ENCODE measurements at regions not wholly inside any gene's neighbourhood (a gene's known extent, or its start where the extent isn't known, plus 50 kb on each side); places are given as distances from the start of the nearest gene placed in this dataset.

- Histone ChIP-seq H3K4me1 (no peaks in the 10 kb centered on the region), H3K4me3 (no peak overlapping the region), H3K27me3 (ENCODE audit: low read depth) (no peaks in the 10 kb centered on the region), H3K36me3 (no peaks in the 10 kb centered on the region), H3K9me3 (replicated peaks) (no peaks in the 10 kb centered on the region), H3K27ac (replicated peaks) (no peak overlapping the region)
- intact Hi-C loops (cut with micrococcal nuclease): no loop called here
- DNase-seq: no peak
- no peak for TF ChIP-seq CTCF (IDR thresholded peaks at IDR 0.05; ENCODE audit: borderline replicate concordance)
Observed at GRCh38 chr9:117952581-117952980, 248.4 kb downstream of the TLR4 start.

GRCh38 chr9:117957267-117957666 is 253.1 kb downstream of the TLR4 start:
- Histone ChIP-seq H3K9me3 (replicated peaks) (no peaks in the 10 kb centered on the region), H3K27ac (replicated peaks) (no peak overlapping the region), H3K27me3 (ENCODE audit: low read depth) (no peaks in the 10 kb centered on the region), H3K4me1 (no peaks in the 10 kb centered on the region), H3K4me3 (no peak overlapping the region), H3K36me3 (no peaks in the 10 kb centered on the region)
- intact Hi-C loops (cut with micrococcal nuclease): no loop called here
- no peak for DNase-seq
- no peak for TF ChIP-seq CTCF (IDR thresholded peaks at IDR 0.05; ENCODE audit: borderline replicate concordance)

GRCh38 chr9:117958726-117959125 is 254.5 kb downstream of the TLR4 start:
- Histone ChIP-seq H3K4me3 (no peak overlapping the region), H3K4me1 (no peaks in the 10 kb centered on the region), H3K9me3 (replicated peaks) (no peaks in the 10 kb centered on the region), H3K27me3 (ENCODE audit: low read depth) (no peaks in the 10 kb centered on the region), H3K36me3 (no peaks in the 10 kb centered on the region), H3K27ac (replicated peaks) (no peak overlapping the region)
- TF ChIP-seq CTCF (IDR thresholded peaks at IDR 0.05; ENCODE audit: borderline replicate concordance): no peak
- no peak for DNase-seq
- intact Hi-C loops (cut with micrococcal nuclease): no loop called here

GRCh38 chr9:117963493-117964090 is 259.4 kb downstream of the TLR4 start:
- H3K9me3 ChIP-seq (replicated peaks): no peaks in the 10 kb centered on the region
- no peaks in the 10 kb centered on the region for H3K36me3 ChIP-seq
- no peak overlapping the region for H3K4me3 ChIP-seq
- H3K27ac ChIP-seq (replicated peaks): no peak overlapping the region
- no peak for DNase-seq
- intact Hi-C loops (cut with micrococcal nuclease): no loop called here
- no peaks in the 10 kb centered on the region for H3K4me1 ChIP-seq
- H3K27me3 ChIP-seq (ENCODE audit: low read depth): no peaks in the 10 kb centered on the region
- TF ChIP-seq CTCF (IDR thresholded peaks at IDR 0.05; ENCODE audit: borderline replicate concordance): no peak

- DNase-seq: no peak
- intact Hi-C loops (cut with micrococcal nuclease): no loop called here
- Histone ChIP-seq H3K4me3 (no peak overlapping the region), H3K4me1 (no peaks in the 10 kb centered on the region), H3K27ac (replicated peaks) (no peak overlapping the region), H3K36me3 (no peaks in the 10 kb centered on the region), H3K27me3 (ENCODE audit: low read depth) (no peaks in the 10 kb centered on the region), H3K9me3 (replicated peaks) (no peaks in the 10 kb centered on the region)
- no peak for TF ChIP-seq CTCF (IDR thresholded peaks at IDR 0.05; ENCODE audit: borderline replicate concordance)
Observed at GRCh38 chr9:117970276-117971050, 266.3 kb downstream of the TLR4 start.

All from left ventricle myocardium inferior (tissue), 1 donor.